C1 segment of cervical spinal cord (tissue), 14 donors: ENCODE measurements at regions not wholly inside any gene's neighbourhood (a gene's known extent, or its start where the extent isn't known, plus 50 kb on each side); places are given as distances from the start of the nearest gene placed in this dataset.

Experiments
- DNase-seq, 14 donors: peaks; one replicate each; lab custom pipeline; 2025; lab: John Stamatoyannopoulos, UW

- DNase-seq: no peak
Measured at GRCh38 chr4:117801756-117802155, 232.5 kb upstream of the NDST3 start.

GRCh38 chr4:117811731-117812130 is 222.6 kb upstream of the NDST3 start:
- no peak for DNase-seq

- no peak for DNase-seq
Measured at GRCh38 chr4:117814277-117815246, 219.7 kb upstream of the NDST3 start.

GRCh38 chr4:117817301-117817700 is 217.0 kb upstream of the NDST3 start:
- no peak for DNase-seq

GRCh38 chr4:117821834-117822233 is 212.5 kb upstream of the NDST3 start:
- no peak for DNase-seq

- no peak for DNase-seq
Measured at GRCh38 chr4:117823388-117823787, 210.9 kb upstream of the NDST3 start.

- no peak for DNase-seq
Measured at GRCh38 chr4:117825600-117825999, 208.7 kb upstream of the NDST3 start.

GRCh38 chr4:117831060-117831683 is 203.1 kb upstream of the NDST3 start:
- no peak for DNase-seq

GRCh38 chr4:117835566-117835965 is 198.7 kb upstream of the NDST3 start:
- DNase-seq: no peak

GRCh38 chr4:117844594-117844993 is 189.7 kb upstream of the NDST3 start:
- DNase-seq: no peak

GRCh38 chr4:117845270-117845669 is 189.0 kb upstream of the NDST3 start:
- no peak for DNase-seq

- no peak for DNase-seq
Measured at GRCh38 chr4:117847849-117848248, 186.4 kb upstream of the NDST3 start.

GRCh38 chr4:117868201-117868600 is 166.1 kb upstream of the NDST3 start:
- no peak for DNase-seq

GRCh38 chr4:117873779-117874178 is 160.5 kb upstream of the NDST3 start:
- DNase-seq: no peak

- no peak for DNase-seq
Measured at GRCh38 chr4:117874216-117874615, 160.1 kb upstream of the NDST3 start.

- DNase-seq: no peak
Measured at GRCh38 chr4:117889978-117890377, 144.3 kb upstream of the NDST3 start.

GRCh38 chr4:117893207-117893606 is 141.1 kb upstream of the NDST3 start:
- DNase-seq: no peak

- no peak for DNase-seq
Measured at GRCh38 chr4:117898496-117898895, 135.8 kb upstream of the NDST3 start.

- no peak for DNase-seq
Measured at GRCh38 chr4:117900832-117901231, 133.5 kb upstream of the NDST3 start.

GRCh38 chr4:117907646-117908045 is 126.6 kb upstream of the NDST3 start:
- no peak for DNase-seq

GRCh38 chr4:117908306-117909207 is 125.7 kb upstream of the NDST3 start:
- no peak for DNase-seq

GRCh38 chr4:117916728-117917127 is 117.6 kb upstream of the NDST3 start:
- no peak for DNase-seq
